DOHH2 (cell line): ENCODE measurements at regions not wholly inside any gene's neighbourhood (a gene's known extent, or its start where the extent isn't known, plus 50 kb on each side); places are given as distances from the start of the nearest gene placed in this dataset.

Experiments
- EZH2phosphoT487 ChIP-seq: fragments of 200-600 bp; sonication (generic); IDR thresholded peaks from 2 replicates; pipeline ENCODE4 v1.6.1; 2017; ENCODE audit warnings: borderline replicate concordance, mild to moderate bottlenecking, antibody characterized with exemption, low read length, moderate library complexity, mixed read lengths
- TF ChIP-seq, protein P1 (sequence below): fragments of 200-600 bp; sonication (generic); IDR thresholded peaks from one replicate; pipeline ENCODE4 v1.5.1; 2014; ENCODE audit warnings: antibody characterized with exemption, mild to moderate bottlenecking, low read depth, low read length; ENCODE audit not compliant: poor library complexity, severe bottlenecking

DNA sequence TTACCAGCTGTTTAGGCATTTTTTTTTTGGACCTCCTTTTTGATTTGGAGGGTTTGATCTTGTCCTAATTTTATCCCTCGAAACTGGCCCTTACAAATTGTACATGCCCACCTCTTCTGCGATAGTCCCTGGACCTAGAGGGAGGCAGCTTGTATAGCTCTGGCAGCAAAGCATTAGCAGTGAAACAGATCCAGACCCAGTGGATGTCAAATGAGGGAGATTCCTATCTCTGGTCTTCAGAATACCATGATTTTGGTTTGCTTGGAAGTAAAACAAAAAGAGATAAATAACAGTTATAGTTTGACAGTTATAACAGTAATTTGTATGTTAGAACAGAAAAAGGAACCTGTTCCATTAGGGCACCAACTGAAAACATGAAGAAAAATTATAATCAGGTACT, 123.6 kb downstream of the MIS18A start:
- TF ChIP-seq, protein P1, sequence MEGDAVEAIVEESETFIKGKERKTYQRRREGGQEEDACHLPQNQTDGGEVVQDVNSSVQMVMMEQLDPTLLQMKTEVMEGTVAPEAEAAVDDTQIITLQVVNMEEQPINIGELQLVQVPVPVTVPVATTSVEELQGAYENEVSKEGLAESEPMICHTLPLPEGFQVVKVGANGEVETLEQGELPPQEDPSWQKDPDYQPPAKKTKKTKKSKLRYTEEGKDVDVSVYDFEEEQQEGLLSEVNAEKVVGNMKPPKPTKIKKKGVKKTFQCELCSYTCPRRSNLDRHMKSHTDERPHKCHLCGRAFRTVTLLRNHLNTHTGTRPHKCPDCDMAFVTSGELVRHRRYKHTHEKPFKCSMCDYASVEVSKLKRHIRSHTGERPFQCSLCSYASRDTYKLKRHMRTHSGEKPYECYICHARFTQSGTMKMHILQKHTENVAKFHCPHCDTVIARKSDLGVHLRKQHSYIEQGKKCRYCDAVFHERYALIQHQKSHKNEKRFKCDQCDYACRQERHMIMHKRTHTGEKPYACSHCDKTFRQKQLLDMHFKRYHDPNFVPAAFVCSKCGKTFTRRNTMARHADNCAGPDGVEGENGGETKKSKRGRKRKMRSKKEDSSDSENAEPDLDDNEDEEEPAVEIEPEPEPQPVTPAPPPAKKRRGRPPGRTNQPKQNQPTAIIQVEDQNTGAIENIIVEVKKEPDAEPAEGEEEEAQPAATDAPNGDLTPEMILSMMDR: no peak
- TF ChIP-seq EZH2phosphoT487: no peak
